ENCODE measurements at regions not wholly inside any gene's neighbourhood (a gene's known extent, or its start where the extent isn't known, plus 50 kb on each side); places are given as distances from the start of the nearest gene placed in this dataset.

GRCh38 chr18:54777118-54777791 lies 51.0 kb upstream of the RAB27B start:
- no peaks in the 10 kb centered on the region for H3K9me3 Mint-ChIP-seq
- ChIA-PET POLR2A (no interaction called here), CTCF (no interaction called here)
- DNase-seq = no peak
- ATAC-seq = no peak
- H3K27me3 Mint-ChIP-seq = no peaks in the 10 kb centered on the region
- H3K4me1 Mint-ChIP-seq (ENCODE audit: low read depth) = peaks cover 2% of the 10 kb centered on the region
- intact Hi-C loops (cut with micrococcal nuclease) = no loop called here
- TF ChIP-seq CTCF (IDR thresholded peaks at IDR 0.05) = no peak
- H3K27ac Mint-ChIP-seq = no peak overlapping the region
- no peak overlapping the region for H3K4me3 Mint-ChIP-seq
- H3K36me3 Mint-ChIP-seq (ENCODE audit: low read depth) = no peaks in the 10 kb centered on the region

GRCh38 chr18:54777989-54778388 lies 50.3 kb upstream of the RAB27B start:
- intact Hi-C loops (cut with micrococcal nuclease) = no loop called here
- DNase-seq (no peak), ATAC-seq (no peak)
- Mint-ChIP-seq H3K4me1 (ENCODE audit: low read depth) (peaks cover 2% of the 10 kb centered on the region), H3K4me3 (no peak overlapping the region), H3K36me3 (ENCODE audit: low read depth) (no peaks in the 10 kb centered on the region), H3K9me3 (no peaks in the 10 kb centered on the region), H3K27ac (no peak overlapping the region), H3K27me3 (no peaks in the 10 kb centered on the region)
- CTCF ChIA-PET = no interaction called here
- POLR2A ChIA-PET = no interaction called here
- no peak for TF ChIP-seq CTCF (IDR thresholded peaks at IDR 0.05)

All from activated CD8-positive, alpha-beta T cell treated with anti-CD3 and anti-CD28 coated beads for 36 hours (primary cell).